ENCODE measurements at regions not wholly inside any gene's neighbourhood (a gene's known extent, or its start where the extent isn't known, plus 50 kb on each side); places are given as distances from the start of the nearest gene placed in this dataset.

- DNase-seq (ENCODE audit: low spot score) = no peak
- intact Hi-C loops (cut with DNase I) = loop anchor here (2.0 to 5.0 kb wide), 3 partner anchors 14 to 718 kb away; partner anchors contain the start of gene JAG1 (in 1 of the 2)
These were observed 596.8 kb upstream of the JAG1 start for GRCh38 chr20:11270566-11270965.

- DNase-seq (ENCODE audit: low spot score) = no peak
- intact Hi-C loops (cut with DNase I) = loop anchor here (2.0 to 5.0 kb wide), 3 partner anchors 15 to 719 kb away; partner anchors contain the start of gene JAG1 (in 1 of the 2)
These were observed 597.5 kb upstream of the JAG1 start for GRCh38 chr20:11271319-11271718.

GRCh38 chr20:11271920-11272594 is 598.3 kb upstream of the JAG1 start:
- DNase-seq (ENCODE audit: low spot score) = no peak
- intact Hi-C loops (cut with DNase I) = loop anchor here (2.0 to 5.0 kb wide), 3 partner anchors 15 to 720 kb away; partner anchors contain the start of gene JAG1 (in 1 of the 2)

GRCh38 chr20:11274141-11274594 is 600.4 kb upstream of the JAG1 start:
- intact Hi-C loops (cut with DNase I) = loop anchor here (5.0 kb wide), 2 partner anchors 602 to 722 kb away; partner anchors contain the start of gene JAG1 (in 1 of the 2)
- no peak for DNase-seq (ENCODE audit: low spot score)

GRCh38 chr20:11275740-11276139 is 601.9 kb upstream of the JAG1 start:
- DNase-seq (ENCODE audit: low spot score) = no peak
- intact Hi-C loops (cut with DNase I) = loop anchor here in 1 of 2 donors (5.0 kb wide), 1 partner anchor 723 kb away; no protein-coding TSS in a partner anchor

- no peak for DNase-seq (ENCODE audit: low spot score)
- intact Hi-C loops (cut with DNase I) = loop anchor here in 1 of 2 donors (5.0 kb wide), 1 partner anchor 725 kb away; no protein-coding TSS in a partner anchor
These were observed 603.4 kb upstream of the JAG1 start for GRCh38 chr20:11277170-11277569.

- intact Hi-C loops (cut with DNase I) = loop anchor here in 1 of 2 donors (5.0 kb wide), 1 partner anchor 726 kb away; no protein-coding TSS in a partner anchor
- no peak for DNase-seq (ENCODE audit: low spot score)
These were observed 604.1 kb upstream of the JAG1 start for GRCh38 chr20:11277858-11278257.

- intact Hi-C loops (cut with DNase I) = loop anchor here in 1 of 2 donors (5.0 kb wide), 1 partner anchor 726 kb away; no protein-coding TSS in a partner anchor
- no peak for DNase-seq (ENCODE audit: low spot score)
These were observed 604.7 kb upstream of the JAG1 start for GRCh38 chr20:11278461-11278860.

- no peak for DNase-seq (ENCODE audit: low spot score)
- intact Hi-C loops (cut with DNase I) = no loop called here
These were observed 607.4 kb upstream of the JAG1 start for GRCh38 chr20:11281240-11281639.

GRCh38 chr20:11281768-11282167 is 608.0 kb upstream of the JAG1 start:
- no peak for DNase-seq (ENCODE audit: low spot score)
- intact Hi-C loops (cut with DNase I) = no loop called here

GRCh38 chr20:11287126-11287525 is 613.3 kb upstream of the JAG1 start:
- no peak for DNase-seq (ENCODE audit: low spot score)
- intact Hi-C loops (cut with DNase I) = no loop called here

GRCh38 chr20:11296221-11296620 is 621.5 kb upstream of the BTBD3 start:
- intact Hi-C loops (cut with DNase I) = no loop called here
- DNase-seq (ENCODE audit: low spot score) = no peak

- DNase-seq (ENCODE audit: low spot score) = no peak
- intact Hi-C loops (cut with DNase I) = no loop called here
These were observed 620.7 kb upstream of the BTBD3 start for GRCh38 chr20:11296951-11297350.

- DNase-seq (ENCODE audit: low spot score) = no peak
- intact Hi-C loops (cut with DNase I) = no loop called here
These were observed 616.0 kb upstream of the BTBD3 start for GRCh38 chr20:11301699-11302098.

- intact Hi-C loops (cut with DNase I) = no loop called here
- DNase-seq (ENCODE audit: low spot score) = no peak
These were observed 615.3 kb upstream of the BTBD3 start for GRCh38 chr20:11302436-11302835.

GRCh38 chr20:11304795-11305194 is 612.9 kb upstream of the BTBD3 start:
- intact Hi-C loops (cut with DNase I) = no loop called here

GRCh38 chr20:11305406-11305805 is 612.3 kb upstream of the BTBD3 start:
- intact Hi-C loops (cut with DNase I) = no loop called here
- no peak for DNase-seq (ENCODE audit: low spot score)

More at GRCh38 chr20:11304795-11305194, 612.9 kb upstream of the BTBD3 start:
- DNase-seq (ENCODE audit: low spot score) = no peak

- intact Hi-C loops (cut with DNase I) = no loop called here
- no peak for DNase-seq (ENCODE audit: low spot score)
These were observed 606.0 kb upstream of the BTBD3 start for GRCh38 chr20:11311659-11312224.

GRCh38 chr20:11315525-11315924 is 602.2 kb upstream of the BTBD3 start:
- intact Hi-C loops (cut with DNase I) = no loop called here
- DNase-seq (ENCODE audit: low spot score) = no peak

- DNase-seq (ENCODE audit: low spot score) = no peak
- intact Hi-C loops (cut with DNase I) = no loop called here
These were observed 601.4 kb upstream of the BTBD3 start for GRCh38 chr20:11316244-11316643.
